Midbrain (tissue), 1 donor: ENCODE measurements at regions not wholly inside any gene's neighbourhood (a gene's known extent, or its start where the extent isn't known, plus 50 kb on each side); places are given as distances from the start of the nearest gene placed in this dataset.

Source experiments
- DNase-seq: peaks from one replicate; lab custom pipeline; 2025; lab: John Stamatoyannopoulos, UW

DNA sequence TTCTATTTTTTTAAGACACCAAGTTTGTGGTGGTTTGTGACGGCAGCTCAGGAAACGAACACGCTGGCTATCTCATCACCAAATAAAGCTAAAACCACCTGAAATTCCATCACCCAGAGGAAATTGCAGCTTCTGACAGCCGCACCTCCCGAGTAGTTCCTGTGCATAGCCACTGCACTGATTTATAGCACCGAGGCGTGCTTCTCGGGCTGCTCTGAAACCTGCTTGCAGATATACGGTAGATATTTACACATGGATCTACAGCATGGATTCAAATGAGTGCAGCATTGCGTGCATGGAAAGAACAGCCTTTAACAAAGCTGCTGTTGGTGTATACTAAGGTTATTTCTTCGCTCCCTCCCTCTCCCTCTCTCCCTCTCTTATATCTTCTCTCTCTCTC is 153.8 kb downstream of the PHF2 start:
- no peak for DNase-seq
